ENCODE measurements at regions not wholly inside any gene's neighbourhood (a gene's known extent, or its start where the extent isn't known, plus 50 kb on each side); places are given as distances from the start of the nearest gene placed in this dataset.

DNA sequence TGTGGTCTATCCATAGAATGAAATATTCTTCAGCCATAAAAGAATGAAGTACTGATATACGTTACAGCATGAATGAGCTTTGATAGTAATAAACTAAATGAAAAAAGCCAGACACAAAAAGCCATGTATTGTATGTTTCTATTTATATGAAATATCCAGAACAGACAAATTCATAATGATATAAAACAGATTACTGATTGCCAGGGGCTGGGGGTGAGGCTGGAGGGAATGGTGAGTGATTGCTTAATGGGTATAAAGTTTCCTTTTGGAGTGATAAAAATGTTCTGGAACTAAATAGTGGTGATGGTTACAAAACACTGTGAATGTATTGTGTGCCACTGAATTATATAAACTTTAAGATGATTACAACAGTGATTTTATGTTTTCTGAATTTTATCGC is 200.5 kb downstream of the MC4R start:
- CTCF ChIA-PET = no interaction called here
- no CpG with 5 or more reads among the region's 2 CpGs for WGBS (ENCODE audit: insufficient coverage)
- no peak for DNase-seq
- H3K27me3 ChIP-seq (replicated peaks in 2 of 5; ENCODE audit: control insufficient read depth in 4 of 5, insufficient read depth in 5 of 5, low read length in 4 of 5) = no peaks in the 10 kb centered on the region
- H3K4me3 ChIP-seq (ENCODE audit: control insufficient read depth in 1 of 7, extremely low read depth in 1 of 7, insufficient read depth in 4 of 7, low read depth in 2 of 7, low read length in 6 of 7) = no peak overlapping the region
- no peaks in the 10 kb centered on the region for H3K9me3 ChIP-seq (ENCODE audit: control extremely low read depth in 1 of 5, control insufficient read depth in 4 of 5, insufficient read depth in 2 of 5, low read depth in 1 of 5, low read length in 4 of 5)
- no peak overlapping the region for H3K27ac ChIP-seq (ENCODE audit: insufficient read depth in 1 of 2, low read depth in 1 of 2, low read length in 2 of 2, poor library complexity in 1 of 2, severe bottlenecking in 2 of 2)
- H3K4me1 ChIP-seq (ENCODE audit: control extremely low read depth in 1 of 4, control insufficient read depth in 4 of 4, insufficient read depth in 4 of 4, low read length in 3 of 4) = peaks cover 0 to 15% (median 4%) of the 10 kb centered on the region in 4 experiments
- no peaks in the 10 kb centered on the region for H3K36me3 ChIP-seq (ENCODE audit: control insufficient read depth in 4 of 4, insufficient read depth in 4 of 4, low read length in 3 of 4)
- POLR2A ChIA-PET = no interaction called here

- CTCF ChIA-PET = interaction anchor here (0.9 kb wide), 1 partner anchor 16 kb away, joined by 4 read pairs; no protein-coding TSS in a partner anchor
- POLR2A ChIA-PET = interaction anchor here (0.7 kb wide), 1 partner anchor 19 kb away, joined by 3 read pairs; no protein-coding TSS in a partner anchor
- peaks cover 0 to 5% (median 0%) of the 10 kb centered on the region in 5 experiments for H3K9me3 ChIP-seq (ENCODE audit: control extremely low read depth in 1 of 5, control insufficient read depth in 4 of 5, insufficient read depth in 2 of 5, low read depth in 1 of 5, low read length in 4 of 5)
- H3K36me3 ChIP-seq (ENCODE audit: control insufficient read depth in 4 of 4, insufficient read depth in 4 of 4, low read length in 3 of 4) = no peaks in the 10 kb centered on the region
- H3K27me3 ChIP-seq (replicated peaks in 2 of 5; ENCODE audit: control insufficient read depth in 4 of 5, insufficient read depth in 5 of 5, low read length in 4 of 5) = no peaks in the 10 kb centered on the region
- no peak overlapping the region for H3K4me3 ChIP-seq (ENCODE audit: control insufficient read depth in 1 of 7, extremely low read depth in 1 of 7, insufficient read depth in 4 of 7, low read depth in 2 of 7, low read length in 6 of 7)
- no peak for DNase-seq
- H3K4me1 ChIP-seq (ENCODE audit: control extremely low read depth in 1 of 4, control insufficient read depth in 4 of 4, insufficient read depth in 4 of 4, low read length in 3 of 4) = peaks cover 3 to 14% (median 9%) of the 10 kb centered on the region in 4 experiments
- WGBS (ENCODE audit: insufficient coverage) = 73% methylated on average over 3 of the region's 5 CpGs
- no peak overlapping the region for H3K27ac ChIP-seq (ENCODE audit: insufficient read depth in 1 of 2, low read depth in 1 of 2, low read length in 2 of 2, poor library complexity in 1 of 2, severe bottlenecking in 2 of 2)
These were observed 209.0 kb downstream of the MC4R start for GRCh38 chr18:60163622-60164021.

- Histone ChIP-seq H3K36me3 (ENCODE audit: control insufficient read depth in 4 of 4, insufficient read depth in 4 of 4, low read length in 3 of 4) (no peaks in the 10 kb centered on the region), H3K4me1 (ENCODE audit: control extremely low read depth in 1 of 4, control insufficient read depth in 4 of 4, insufficient read depth in 4 of 4, low read length in 3 of 4) (peaks cover 3 to 14% (median 9%) of the 10 kb centered on the region in 4 experiments), H3K27me3 (replicated peaks in 2 of 5; ENCODE audit: control insufficient read depth in 4 of 5, insufficient read depth in 5 of 5, low read length in 4 of 5) (no peaks in the 10 kb centered on the region), H3K27ac (ENCODE audit: insufficient read depth in 1 of 2, low read depth in 1 of 2, low read length in 2 of 2, poor library complexity in 1 of 2, severe bottlenecking in 2 of 2) (no peak overlapping the region), H3K4me3 (ENCODE audit: control insufficient read depth in 1 of 7, extremely low read depth in 1 of 7, insufficient read depth in 4 of 7, low read depth in 2 of 7, low read length in 6 of 7) (no peak overlapping the region), H3K9me3 (ENCODE audit: control extremely low read depth in 1 of 5, control insufficient read depth in 4 of 5, insufficient read depth in 2 of 5, low read depth in 1 of 5, low read length in 4 of 5) (peaks cover 0 to 5% (median 0%) of the 10 kb centered on the region in 5 experiments)
- ChIA-PET CTCF (interaction anchor here (0.9 kb wide), 1 partner anchor 14 kb away, joined by 4 read pairs; no protein-coding TSS in a partner anchor), POLR2A (no interaction called here)
- DNase-seq = peak; percentile 22 to 87 (median 78)
These were observed 210.2 kb downstream of the MC4R start for GRCh38 chr18:60162388-60162787.

DNA sequence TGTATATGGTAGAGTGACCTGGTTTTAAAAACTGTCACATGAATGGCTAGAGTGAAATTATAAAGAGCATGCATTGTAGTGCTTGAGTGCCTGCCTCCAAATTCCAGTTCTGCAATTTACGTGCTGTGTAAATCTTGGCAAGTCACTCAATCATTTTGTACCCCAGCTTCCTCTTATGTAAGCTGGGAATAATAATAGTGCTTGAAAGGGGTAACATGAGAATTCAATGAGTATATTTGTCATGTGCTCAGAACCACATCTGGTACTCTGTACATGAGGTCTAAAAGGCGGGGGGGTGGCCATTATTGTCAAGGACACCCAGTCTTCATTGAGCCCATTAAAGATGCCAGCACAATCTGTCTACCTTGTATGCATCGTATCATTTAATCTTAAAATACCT is 214.8 kb downstream of the MC4R start:
- Histone ChIP-seq H3K27me3 (replicated peaks in 2 of 5; ENCODE audit: control insufficient read depth in 4 of 5, insufficient read depth in 5 of 5, low read length in 4 of 5) (no peaks in the 10 kb centered on the region), H3K4me3 (ENCODE audit: control insufficient read depth in 1 of 7, extremely low read depth in 1 of 7, insufficient read depth in 4 of 7, low read depth in 2 of 7, low read length in 6 of 7) (no peak overlapping the region), H3K27ac (ENCODE audit: insufficient read depth in 1 of 2, low read depth in 1 of 2, low read length in 2 of 2, poor library complexity in 1 of 2, severe bottlenecking in 2 of 2) (no peak overlapping the region), H3K9me3 (ENCODE audit: control extremely low read depth in 1 of 5, control insufficient read depth in 4 of 5, insufficient read depth in 2 of 5, low read depth in 1 of 5, low read length in 4 of 5) (no peaks in the 10 kb centered on the region), H3K36me3 (ENCODE audit: control insufficient read depth in 4 of 4, insufficient read depth in 4 of 4, low read length in 3 of 4) (no peaks in the 10 kb centered on the region), H3K4me1 (ENCODE audit: control extremely low read depth in 1 of 4, control insufficient read depth in 4 of 4, insufficient read depth in 4 of 4, low read length in 3 of 4) (peaks cover 0 to 13% (median 9%) of the 10 kb centered on the region in 4 experiments)
- 100% methylated on average over 2 of the region's 3 CpGs for WGBS (ENCODE audit: insufficient coverage)
- DNase-seq = peak in 2 of 3 donors; percentile 38 to 60
- ChIA-PET CTCF (no interaction called here), POLR2A (no interaction called here)

DNA sequence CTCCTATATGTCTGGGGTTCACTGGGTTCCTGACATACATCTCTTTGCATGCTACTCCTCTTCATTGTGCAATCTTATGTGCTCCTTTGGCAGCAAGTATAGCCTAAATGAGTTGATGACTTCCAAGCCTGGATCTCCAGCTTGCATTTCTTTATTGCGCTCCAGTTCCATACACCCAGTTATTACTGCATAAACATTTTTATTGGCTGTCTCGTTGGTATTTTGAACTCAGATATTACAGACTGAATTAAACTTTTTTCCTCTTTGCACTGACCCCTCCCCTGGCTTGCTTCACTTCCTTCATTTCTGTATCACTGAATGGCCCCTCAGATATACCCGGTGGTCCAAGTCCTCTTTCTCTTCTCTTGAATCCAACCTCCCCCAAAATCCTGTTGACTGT is 219.2 kb downstream of the MC4R start:
- Histone ChIP-seq H3K4me3 (ENCODE audit: control insufficient read depth in 1 of 7, extremely low read depth in 1 of 7, insufficient read depth in 4 of 7, low read depth in 2 of 7, low read length in 6 of 7) (no peak overlapping the region), H3K36me3 (ENCODE audit: control insufficient read depth in 4 of 4, insufficient read depth in 4 of 4, low read length in 3 of 4) (no peaks in the 10 kb centered on the region), H3K4me1 (ENCODE audit: control extremely low read depth in 1 of 4, control insufficient read depth in 4 of 4, insufficient read depth in 4 of 4, low read length in 3 of 4) (peaks cover 0 to 10% (median 5%) of the 10 kb centered on the region in 4 experiments), H3K9me3 (ENCODE audit: control extremely low read depth in 1 of 5, control insufficient read depth in 4 of 5, insufficient read depth in 2 of 5, low read depth in 1 of 5, low read length in 4 of 5) (no peaks in the 10 kb centered on the region), H3K27me3 (replicated peaks in 2 of 5; ENCODE audit: control insufficient read depth in 4 of 5, insufficient read depth in 5 of 5, low read length in 4 of 5) (no peaks in the 10 kb centered on the region), H3K27ac (ENCODE audit: insufficient read depth in 1 of 2, low read depth in 1 of 2, low read length in 2 of 2, poor library complexity in 1 of 2, severe bottlenecking in 2 of 2) (no peak overlapping the region)
- no peak for DNase-seq
- WGBS (ENCODE audit: insufficient coverage) = 95% methylated on average over 3 of the region's 3 CpGs
- POLR2A ChIA-PET = no interaction called here
- CTCF ChIA-PET = interaction anchor here (0.6 kb wide), 1 partner anchor 63 kb away, joined by 3 read pairs; no protein-coding TSS in a partner anchor

DNA sequence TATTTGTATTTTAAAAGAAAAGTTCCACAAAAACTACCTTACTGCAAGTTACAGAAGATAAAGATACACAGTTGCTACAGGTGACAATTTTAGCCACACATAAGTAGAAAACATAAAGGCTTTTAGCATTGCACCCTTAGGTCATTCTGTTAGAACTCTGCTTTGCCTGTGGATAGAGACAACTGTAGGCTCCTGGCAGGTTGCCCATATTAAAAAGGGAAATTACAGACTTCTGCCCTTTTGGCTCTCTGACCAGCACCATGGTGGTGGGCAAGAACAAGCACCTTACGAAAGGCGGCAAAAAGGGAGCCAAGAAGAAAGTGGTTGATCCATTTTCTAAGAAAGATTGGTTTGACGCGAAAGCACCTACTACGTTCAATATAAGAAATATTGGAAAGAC is 223.3 kb downstream of the MC4R start:
- ChIA-PET CTCF (no interaction called here), POLR2A (no interaction called here)
- Histone ChIP-seq H3K27ac (ENCODE audit: insufficient read depth in 1 of 2, low read depth in 1 of 2, low read length in 2 of 2, poor library complexity in 1 of 2, severe bottlenecking in 2 of 2) (no peak overlapping the region), H3K27me3 (replicated peaks in 2 of 5; ENCODE audit: control insufficient read depth in 4 of 5, insufficient read depth in 5 of 5, low read length in 4 of 5) (no peaks in the 10 kb centered on the region), H3K4me1 (ENCODE audit: control extremely low read depth in 1 of 4, control insufficient read depth in 4 of 4, insufficient read depth in 4 of 4, low read length in 3 of 4) (peaks cover 11 to 38% (median 19%) of the 10 kb centered on the region in 4 experiments), H3K36me3 (ENCODE audit: control insufficient read depth in 4 of 4, insufficient read depth in 4 of 4, low read length in 3 of 4) (no peaks in the 10 kb centered on the region), H3K4me3 (ENCODE audit: control insufficient read depth in 1 of 7, extremely low read depth in 1 of 7, insufficient read depth in 4 of 7, low read depth in 2 of 7, low read length in 6 of 7) (no peak overlapping the region), H3K9me3 (ENCODE audit: control extremely low read depth in 1 of 5, control insufficient read depth in 4 of 5, insufficient read depth in 2 of 5, low read depth in 1 of 5, low read length in 4 of 5) (no peaks in the 10 kb centered on the region)
- WGBS (ENCODE audit: insufficient coverage) = 97% methylated on average over 5 of the region's 5 CpGs
- peak in 1 of 3 donors; percentile 33 for DNase-seq

DNA sequence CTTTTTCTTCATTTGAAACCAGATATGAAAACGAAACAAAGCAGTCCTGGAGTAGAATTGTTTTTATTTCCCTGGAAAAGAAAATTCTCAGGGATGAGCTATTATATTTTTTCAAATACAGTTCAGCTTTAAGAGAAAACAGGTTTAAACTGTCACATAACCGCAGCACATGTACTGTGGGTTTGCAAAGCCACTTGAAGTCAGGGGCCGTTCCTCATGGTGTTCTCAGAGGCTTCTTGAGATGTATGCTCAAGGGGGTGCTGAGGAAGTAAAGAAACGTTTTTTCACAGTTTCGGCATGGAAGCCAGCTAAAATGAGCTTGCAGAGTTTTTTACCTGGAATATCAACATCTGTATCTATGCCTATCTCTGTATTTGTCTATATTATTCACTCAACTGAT is 225.3 kb downstream of the MC4R start:
- 25% methylated on average over 2 of the region's 5 CpGs for WGBS (ENCODE audit: insufficient coverage)
- H3K4me1 ChIP-seq (ENCODE audit: control extremely low read depth in 1 of 4, control insufficient read depth in 4 of 4, insufficient read depth in 4 of 4, low read length in 3 of 4) = peaks cover 11 to 39% (median 19%) of the 10 kb centered on the region in 4 experiments
- H3K4me3 ChIP-seq (ENCODE audit: control insufficient read depth in 1 of 7, extremely low read depth in 1 of 7, insufficient read depth in 4 of 7, low read depth in 2 of 7, low read length in 6 of 7) = peak overlapping the region in 1 of 7 experiments; percentile 14
- H3K27ac ChIP-seq (ENCODE audit: insufficient read depth in 1 of 2, low read depth in 1 of 2, low read length in 2 of 2, poor library complexity in 1 of 2, severe bottlenecking in 2 of 2) = no peak overlapping the region
- DNase-seq = peak; percentile 40 to 94 (median 89)
- CTCF ChIA-PET = interaction anchor here (0.6 to 1.3 kb wide), 5 partner anchors 12 to 530 kb away, joined by 3 to 4 read pairs (median 3); no protein-coding TSS in a partner anchor
- no peaks in the 10 kb centered on the region for H3K9me3 ChIP-seq (ENCODE audit: control extremely low read depth in 1 of 5, control insufficient read depth in 4 of 5, insufficient read depth in 2 of 5, low read depth in 1 of 5, low read length in 4 of 5)
- H3K36me3 ChIP-seq (ENCODE audit: control insufficient read depth in 4 of 4, insufficient read depth in 4 of 4, low read length in 3 of 4) = no peaks in the 10 kb centered on the region
- H3K27me3 ChIP-seq (replicated peaks in 2 of 5; ENCODE audit: control insufficient read depth in 4 of 5, insufficient read depth in 5 of 5, low read length in 4 of 5) = no peaks in the 10 kb centered on the region
- POLR2A ChIA-PET = no interaction called here
